ENCODE measurements at regions not wholly inside any gene's neighbourhood (a gene's known extent, or its start where the extent isn't known, plus 50 kb on each side); places are given as distances from the start of the nearest gene placed in this dataset.

- TF ChIP-seq CTCF (IDR thresholded peaks at IDR 0.05) (no peak), POLR2A (IDR thresholded peaks at IDR 0.05) (no peak)
Measured at GRCh38 chr4:138918169-138918869, 97.3 kb upstream of the NOCT start.

Measured in lower leg skin (tissue), 3 donors.